H1 (cell line): ENCODE measurements at regions not wholly inside any gene's neighbourhood (a gene's known extent, or its start where the extent isn't known, plus 50 kb on each side); places are given as distances from the start of the nearest gene placed in this dataset.

ENCODE experiments used
- CTCF ChIA-PET: fragments of 300-600 bp; sonication (Branson Sonifier 250); formaldehyde crosslinking; loops from one replicate; lab custom pipeline; 2021; ENCODE audit not compliant: partially characterized antibody; lab: Charles Lee
- POLR2A ChIA-PET: fragments of 300-600 bp; sonication (Branson Sonifier 250); formaldehyde crosslinking; loops from one replicate; lab custom pipeline; 2021; ENCODE audit warnings: inconsistent platforms; ENCODE audit not compliant: partially characterized antibody; lab: Charles Lee
- DNase-seq, 2 experiments: peaks; one replicate each; pipeline versions ENCODE4 v3.0.0 to v3.0.0-alpha.2; 2010 to 2022; ENCODE audit warnings: low spot score in 2 of 2, low read depth in 1 of 2, mixed read lengths in 1 of 2
- FAIRE-seq: peaks from 2 replicates; lab custom pipeline; 2011; peaks lifted over from hg19 to GRCh38; lab: Jason Lieb, UNC
- H2AFZ ChIP-seq: 2 replicates; pipeline ENCODE4 v1.8.1; 2012; ENCODE audit warnings: low read length, inconsistent platforms
- H2AK5ac ChIP-seq: 2 replicates; pipeline ENCODE4 v1.6.1; 2013; ENCODE audit warnings: low read depth, low read length
- H2BK120ac ChIP-seq: replicated peaks from 2 replicates; pipeline ENCODE3; 2013; ENCODE audit warnings: low read depth, low read length, inconsistent platforms
- H2BK12ac ChIP-seq: 2 replicates; pipeline ENCODE4 v1.6.1; 2013; ENCODE audit warnings: low read depth, low read length
- H2BK15ac ChIP-seq: 2 replicates; pipeline ENCODE4 v1.6.1; 2013; ENCODE audit warnings: low read length
- H2BK20ac ChIP-seq: 2 replicates; pipeline ENCODE4 v1.6.1; 2013; ENCODE audit warnings: low read length
- H2BK5ac ChIP-seq: 2 replicates; pipeline ENCODE4 v1.6.1; 2013; ENCODE audit warnings: low read depth, low read length
- H3K14ac ChIP-seq: 2 replicates; pipeline ENCODE4 v1.6.1; 2013; ENCODE audit warnings: inconsistent platforms; ENCODE audit not compliant: insufficient read length
- H3K18ac ChIP-seq: 2 replicates; pipeline ENCODE4 v1.6.1; 2013; ENCODE audit warnings: low read length; ENCODE audit errors: extremely low read depth
- H3K23ac ChIP-seq: 2 replicates; pipeline ENCODE4 v1.6.1; 2013; ENCODE audit warnings: inconsistent platforms; ENCODE audit not compliant: insufficient read length
- H3K23me2 ChIP-seq: 2 replicates; pipeline ENCODE4 v1.6.1; 2013; ENCODE audit warnings: low read depth, low read length
- H3K27ac ChIP-seq: 2 replicates; pipeline ENCODE4 v1.6.1; 2011; ENCODE audit warnings: low read depth, low read length, inconsistent platforms
- H3K27me3 ChIP-seq, 4 experiments: replicated peaks in 1 of 4; 1 replicate in 1 of 4; 2 replicates in 3 of 4; pipeline versions ENCODE4 v1.6.1 to v1.8.1; 2011 to 2013; ENCODE audit warnings: low read length in 3 of 4, mild to moderate bottlenecking in 3 of 4, inconsistent platforms in 2 of 4, mixed read lengths in 2 of 4, moderate library complexity in 1 of 4; ENCODE audit not compliant: control insufficient read depth in 3 of 4, insufficient read depth in 3 of 4; ENCODE audit errors: extremely low read depth in 1 of 4
- H3K36me3 ChIP-seq, 4 experiments: 2 replicates each; pipeline versions ENCODE4 v1.6.1 to v1.8.1; 2011 to 2013; ENCODE audit warnings: mild to moderate bottlenecking in 4 of 4, low read length in 3 of 4, moderate library complexity in 2 of 4, control low read depth in 1 of 4, inconsistent platforms in 1 of 4; ENCODE audit not compliant: insufficient read depth in 4 of 4, control insufficient read depth in 2 of 4
- H3K4ac ChIP-seq: replicated peaks from 2 replicates; pipeline ENCODE3; 2013; ENCODE audit warnings: low read length, low read depth, mixed read lengths, inconsistent platforms; ENCODE audit not compliant: insufficient read length
- H3K4me1 ChIP-seq, 4 experiments: replicated peaks in 1 of 4; 1 replicate in 1 of 4; 2 replicates in 3 of 4; pipeline versions ENCODE4 v1.6.1 to v1.8.1; 2011 to 2013; ENCODE audit warnings: low read length in 3 of 4, inconsistent platforms in 2 of 4, mixed read lengths in 1 of 4; ENCODE audit not compliant: insufficient read depth in 4 of 4, control insufficient read depth in 3 of 4
- H3K4me2 ChIP-seq, 2 experiments: 2 replicates each; pipeline versions ENCODE4 v1.6.1 to v1.8.1; 2011 to 2013; ENCODE audit warnings: low read depth in 2 of 2, low read length in 2 of 2, control low read depth in 1 of 2, inconsistent platforms in 1 of 2, mild to moderate bottlenecking in 1 of 2; ENCODE audit not compliant: insufficient read depth in 1 of 2
- H3K4me3 ChIP-seq, 4 experiments: fragments of 200-600, 300-600 bp in 1 of 4; sonication (generic), shearing (Covaris generic), sonication (Bioruptor Twin) in 1 of 4; 2 replicates each; pipeline versions ENCODE4 v1.5.1 to v1.8.1; 2011 to 2016; ENCODE audit warnings: low read length in 4 of 4, low read depth in 3 of 4, control low read depth in 2 of 4, inconsistent platforms in 2 of 4, mild to moderate bottlenecking in 2 of 4, mixed read lengths in 1 of 4, moderate library complexity in 1 of 4; ENCODE audit not compliant: insufficient read depth in 2 of 4; ENCODE audit errors: extremely low read depth in 1 of 4
- H3K56ac ChIP-seq: replicated peaks from 2 replicates; pipeline ENCODE3; 2013; ENCODE audit warnings: low read depth, mild to moderate bottlenecking, mixed read lengths, low read length, inconsistent platforms; ENCODE audit not compliant: insufficient read length
- H3K79me1 ChIP-seq: 2 replicates; pipeline ENCODE4 v1.6.1; 2013; ENCODE audit warnings: low read depth, low read length, control low read depth
- H3K79me2 ChIP-seq, 2 experiments: 2 replicates each; pipeline versions ENCODE4 v1.6.1 to v1.8.1; 2012 to 2013; ENCODE audit warnings: low read length in 2 of 2, mild to moderate bottlenecking in 2 of 2, inconsistent platforms in 1 of 2; ENCODE audit not compliant: insufficient read depth in 2 of 2, control insufficient read depth in 1 of 2
- H3K9ac ChIP-seq, 4 experiments: replicated peaks in 1 of 4; 1 replicate in 1 of 4; 2 replicates in 3 of 4; pipeline versions ENCODE4 v1.6.1 to v1.8.1; 2011 to 2013; ENCODE audit warnings: low read depth in 3 of 4, low read length in 3 of 4, control low read depth in 2 of 4, mild to moderate bottlenecking in 2 of 4, moderate library complexity in 2 of 4, inconsistent platforms in 1 of 4; ENCODE audit errors: extremely low read depth in 1 of 4
- H3K9me3 ChIP-seq, 2 experiments: 2 replicates each; pipeline versions ENCODE4 v1.6.1 to v1.8.1; 2012 to 2013; ENCODE audit warnings: mild to moderate bottlenecking in 2 of 2, moderate library complexity in 2 of 2, control low read depth in 1 of 2, inconsistent platforms in 1 of 2, low read depth in 1 of 2, low read length in 1 of 2, mixed read lengths in 1 of 2; ENCODE audit not compliant: insufficient read depth in 2 of 2
- H4K20me1 ChIP-seq, 2 experiments: replicated peaks in 1 of 2; 2 replicates each; pipeline versions ENCODE3 to v1.8.1; 2011 to 2013; ENCODE audit warnings: inconsistent platforms in 2 of 2, low read length in 2 of 2, mild to moderate bottlenecking in 1 of 2; ENCODE audit not compliant: insufficient read depth in 2 of 2, control insufficient read depth in 1 of 2
- H4K5ac ChIP-seq: 2 replicates; pipeline ENCODE4 v1.6.1; 2013; ENCODE audit warnings: low read length, low read depth, mixed read lengths, inconsistent platforms; ENCODE audit not compliant: insufficient read length
- H4K8ac ChIP-seq: 2 replicates; pipeline ENCODE4 v1.8.0; 2013; ENCODE audit warnings: mild to moderate bottlenecking, moderate library complexity, low read length, inconsistent platforms; ENCODE audit not compliant: insufficient read depth; ENCODE audit errors: extremely low read depth
- H4K91ac ChIP-seq: replicated peaks from 2 replicates; pipeline ENCODE3; 2013; ENCODE audit warnings: low read length, mixed read lengths, inconsistent platforms; ENCODE audit not compliant: insufficient read length
- ASH2L ChIP-seq: fragments of 200-600, 300-600 bp; sonication (generic); IDR thresholded peaks from one replicate; pipeline ENCODE4 v1.7.1; 2017; ENCODE audit warnings: low read length
- ATF3 ChIP-seq: IDR thresholded peaks from 2 replicates; pipeline ENCODE4 v1.6.1; 2011; ENCODE audit warnings: low read depth, mild to moderate bottlenecking, low read length; ENCODE audit not compliant: insufficient read depth
- BCL11A ChIP-seq, 2 experiments: IDR thresholded peaks; one replicate each; pipeline ENCODE4 v1.6.1; 2011; ENCODE audit warnings: low read depth in 2 of 2, low read length in 2 of 2, mild to moderate bottlenecking in 2 of 2
- CTCF ChIP-seq, 3 experiments: IDR thresholded peaks; 1 replicate in 2 of 3; 2 replicates in 1 of 3; pipeline versions ENCODE4 v1.5.1 to v1.6.1; 2011; ENCODE audit warnings: low read length in 3 of 3, mild to moderate bottlenecking in 3 of 3, inconsistent platforms in 2 of 3, low read depth in 1 of 3, moderate library complexity in 1 of 3; ENCODE audit not compliant: insufficient read depth in 1 of 3; ENCODE audit errors: control extremely low read depth in 1 of 3
- JUN ChIP-seq: IDR thresholded peaks from 2 replicates; pipeline ENCODE4 v1.6.1; 2011; ENCODE audit warnings: low read depth, mild to moderate bottlenecking, improper control_type of control experiment, low read length
- RXRA ChIP-seq: IDR thresholded peaks from 2 replicates; pipeline ENCODE4 v1.6.1; 2011; ENCODE audit warnings: low read depth, mild to moderate bottlenecking, low read length, moderate library complexity; ENCODE audit not compliant: insufficient read depth
- SP2 ChIP-seq: IDR thresholded peaks from 2 replicates; pipeline ENCODE4 v1.6.1; 2012; ENCODE audit warnings: mild to moderate bottlenecking, low read length, inconsistent platforms
- SRF ChIP-seq: IDR thresholded peaks from 2 replicates; pipeline ENCODE4 v1.6.1; 2011; ENCODE audit warnings: mild to moderate bottlenecking, low read depth, low read length, moderate library complexity
- TAF7 ChIP-seq: optimal IDR thresholded peaks from 2 replicates; pipeline ENCODE3; 2011; ENCODE audit warnings: low read depth, mild to moderate bottlenecking, inconsistent platforms, low read length, moderate library complexity, borderline replicate concordance
- TBP ChIP-seq: IDR thresholded peaks from 2 replicates; pipeline ENCODE4 v1.6.1; 2011; ENCODE audit warnings: low read depth, low read length, improper control_type of control experiment
- ZNF274 ChIP-seq: IDR thresholded peaks from 2 replicates; pipeline ENCODE4 v1.7.0; 2012; ENCODE audit warnings: low read length, borderline replicate concordance; ENCODE audit errors: extremely low read depth
- WGBS, 2 experiments: shearing (Covaris generic) in 1 of 2; methylation state at CpG; one replicate each; pipeline versions ENCODE4 v1.1.6 to v1.1.7; 2013 to 2015; ENCODE audit warnings: low lambda C conversion rate in 2 of 2, mixed read lengths in 2 of 2, inconsistent platforms in 1 of 2, low coverage in 1 of 2, missing lambda C conversion rate in 1 of 2; ENCODE audit not compliant: insufficient replicate concordance in 2 of 2, insufficient coverage in 1 of 2, insufficient read length in 1 of 2; ENCODE audit errors: extremely low coverage in 1 of 2, missing lambda C conversion rate in 1 of 2; 5-methylcytosine and 5-hydroxymethylcytosine counted together

- Histone ChIP-seq H2BK12ac (no peak overlapping the region), H3K9ac (no peak overlapping the region), H3K36me3 (no peaks in the 10 kb centered on the region), H4K20me1 (peaks cover 0 to 2% of the 10 kb centered on the region in 2 experiments), H4K91ac (no peak overlapping the region), H3K4me1 (no peaks in the 10 kb centered on the region), H3K27ac (no peak overlapping the region), H3K4ac (no peak overlapping the region), H3K27me3 (no peaks in the 10 kb centered on the region), H2BK20ac (no peak overlapping the region), H4K8ac (no peak overlapping the region), H2BK120ac (no peak overlapping the region), H2BK5ac (no peak overlapping the region), H3K79me1 (no peaks in the 10 kb centered on the region), H3K4me3 (no peak overlapping the region), H3K18ac (no peak overlapping the region), H3K23me2 (no peaks in the 10 kb centered on the region), H3K14ac (no peak overlapping the region), H3K23ac (no peak overlapping the region), H4K5ac (no peak overlapping the region), H2AFZ (no peak overlapping the region), H3K4me2 (no peak overlapping the region), H3K79me2 (no peaks in the 10 kb centered on the region), H3K56ac (no peak overlapping the region), H3K9me3 (no peaks in the 10 kb centered on the region), H2AK5ac (no peak overlapping the region), H2BK15ac (no peak overlapping the region)
- DNase-seq (no peak), FAIRE-seq (no peak)
- POLR2A ChIA-PET: no interaction called here
- CTCF ChIA-PET: interaction anchor here (0.6 to 1.3 kb wide), 7 partner anchors 10 to 303 kb away, joined by 3 to 5 read pairs (median 4); no protein-coding TSS in a partner anchor
- 77% methylated on average over 3 of the region's 3 CpGs; no CpG with 5 or more reads in 1 of the 2 experiments for WGBS, 2 experiments
- TF ChIP-seq RXRA (no peak), SRF (no peak), ZNF274 (no peak), ASH2L (no peak), CTCF (IDR thresholded peaks at IDR 0.05; ENCODE audit: control extremely low read depth in 1 of 3, insufficient read depth in 1 of 3, low read depth in 1 of 3, low read length in 3 of 3) (no peak), BCL11A (IDR thresholded peaks at IDR 0.05; ENCODE audit: low read depth in 2 of 2, low read length in 2 of 2) (no peak), ATF3 (no peak), SP2 (no peak), TAF7 (no peak), JUN (no peak), TBP (no peak)
These were observed 96.9 kb upstream of the FOXQ1 start for GRCh38 chr6:1215023-1215422.
